Adrenal gland (tissue), 5 donors: ENCODE measurements at regions not wholly inside any gene's neighbourhood (a gene's known extent, or its start where the extent isn't known, plus 50 kb on each side); places are given as distances from the start of the nearest gene placed in this dataset.

Experiments
- CTCF ChIP-seq, 6 experiments: fragments of 450-650 bp in 4 of 6; fragments of 200-600 bp in 2 of 6; sonication (generic) in 1 of 6; IDR thresholded peaks; 1 replicate in 5 of 6; 2 replicates in 1 of 6; pipeline versions ENCODE4 v1.5.1 to v1.8.0; 2016 to 2021; ENCODE audit warnings: antibody characterized with exemption in 6 of 6, mild to moderate bottlenecking in 2 of 6, moderate library complexity in 1 of 6
- POLR2A ChIP-seq, 2 donors: fragments of 450-650 bp; IDR thresholded peaks; one replicate each; pipeline ENCODE4 v1.6.1; 2017; ENCODE audit warnings: antibody characterized with exemption in 2 of 2, mild to moderate bottlenecking in 2 of 2, moderate library complexity in 1 of 2
- donor health status: DM: no; HTN: no; CAD: no.

- no peak for TF ChIP-seq CTCF (IDR thresholded peaks at IDR 0.05)
- no peak for TF ChIP-seq POLR2A (IDR thresholded peaks at IDR 0.05)
Observed at GRCh38 chr14:71555654-71556559, 376.3 kb upstream of the RGS6 start.
